ENCODE measurements at regions not wholly inside any gene's neighbourhood (a gene's known extent, or its start where the extent isn't known, plus 50 kb on each side); places are given as distances from the start of the nearest gene placed in this dataset.
"Not testable (repeated sequence)": the region's sequence is repeated elsewhere in the genome, so short reads cannot be mapped to it uniquely, and the experiment has no call there.

DNA sequence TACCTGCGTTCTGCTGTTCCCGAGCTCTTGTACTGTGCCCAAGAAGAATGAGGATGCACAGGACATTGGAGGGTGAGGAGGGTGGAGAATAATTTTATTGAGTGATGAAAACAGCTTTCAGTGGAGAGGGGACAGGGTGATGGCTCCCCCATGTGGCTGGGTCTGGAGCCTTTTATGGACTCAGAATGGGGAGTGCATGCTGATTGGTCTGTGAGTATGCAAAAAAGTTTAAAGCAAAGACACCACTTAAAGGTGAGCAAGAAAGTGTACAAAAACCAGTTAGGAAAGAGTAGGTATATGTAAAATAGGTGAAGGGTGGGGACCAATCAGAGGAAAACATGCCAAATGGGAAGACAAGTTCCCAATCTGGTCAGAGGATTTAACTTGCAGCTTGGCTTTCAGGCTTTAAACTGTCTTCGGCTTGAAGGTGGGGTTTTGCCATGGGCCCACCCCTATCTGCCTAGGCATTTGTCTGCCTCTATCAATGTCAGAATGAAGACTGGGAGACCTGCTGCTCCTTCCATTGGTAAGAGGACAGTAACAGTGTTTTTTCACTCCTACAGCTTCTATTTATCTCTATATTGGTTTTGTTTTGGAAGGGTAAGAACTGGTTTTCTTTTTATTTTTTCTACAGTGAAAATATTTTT, 118.0 kb upstream of the RAI14 start:
- peak; percentile 33 for DNase-seq

DNA sequence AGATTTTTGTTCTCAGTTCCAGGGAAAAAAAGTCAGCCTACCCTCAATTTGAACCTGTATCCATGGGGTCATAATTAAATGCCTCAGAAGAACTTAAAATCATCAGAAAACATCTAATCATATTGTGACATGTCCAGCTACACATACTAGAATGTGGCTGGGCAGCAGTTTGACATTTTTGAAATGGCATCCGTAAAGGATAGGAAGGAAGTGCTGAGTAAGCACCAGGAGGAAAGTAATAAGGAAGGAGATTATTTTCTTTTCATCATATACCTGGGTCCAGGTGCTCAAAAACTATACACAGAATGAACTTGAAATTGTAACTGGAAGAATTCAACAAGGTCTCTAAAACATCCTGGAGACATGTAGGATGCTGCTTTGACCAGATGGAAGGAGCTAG, 116.9 kb upstream of the RAI14 start:
- no peak for DNase-seq

DNA sequence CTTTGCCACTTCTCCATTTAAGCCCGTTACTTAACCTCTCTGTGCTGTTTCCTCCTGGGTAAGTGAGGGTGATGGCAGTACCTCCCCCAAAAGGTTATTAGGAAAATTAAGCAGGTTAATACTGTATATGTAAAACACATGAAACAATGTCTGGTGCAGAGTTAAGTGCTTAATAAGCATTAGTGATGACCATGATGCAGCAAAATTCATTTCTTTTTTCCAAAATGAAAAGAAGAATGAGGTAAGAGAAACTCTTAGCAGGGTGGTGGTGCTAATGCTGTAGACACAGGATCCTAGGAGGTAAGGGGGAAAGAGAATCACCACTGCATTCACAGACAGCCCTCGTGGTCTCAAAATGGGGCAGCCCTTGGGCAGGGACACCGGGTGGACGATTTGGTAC, 115.1 kb upstream of the RAI14 start:
- DNase-seq, result no peak

DNA sequence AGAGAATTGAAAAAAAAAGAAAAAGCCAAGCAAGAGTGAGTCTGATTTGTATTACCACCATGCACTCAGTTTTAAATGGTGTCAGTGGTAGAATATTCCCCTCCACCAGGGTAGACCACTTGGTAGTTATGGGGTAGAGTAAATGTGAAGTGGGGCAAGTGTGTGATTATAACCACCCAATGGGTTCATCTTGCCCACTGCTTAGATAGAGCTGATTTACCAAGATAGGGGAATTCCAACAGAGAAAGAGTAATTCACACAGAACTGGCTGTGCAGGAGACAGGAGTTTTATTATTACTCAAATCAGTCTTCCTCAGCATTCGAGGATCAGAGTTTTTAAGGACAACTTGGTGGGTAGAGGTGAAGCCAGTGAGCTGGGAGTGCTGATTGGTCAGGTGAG, 113.3 kb upstream of the RAI14 start:
- DNase-seq, result no peak

DNA sequence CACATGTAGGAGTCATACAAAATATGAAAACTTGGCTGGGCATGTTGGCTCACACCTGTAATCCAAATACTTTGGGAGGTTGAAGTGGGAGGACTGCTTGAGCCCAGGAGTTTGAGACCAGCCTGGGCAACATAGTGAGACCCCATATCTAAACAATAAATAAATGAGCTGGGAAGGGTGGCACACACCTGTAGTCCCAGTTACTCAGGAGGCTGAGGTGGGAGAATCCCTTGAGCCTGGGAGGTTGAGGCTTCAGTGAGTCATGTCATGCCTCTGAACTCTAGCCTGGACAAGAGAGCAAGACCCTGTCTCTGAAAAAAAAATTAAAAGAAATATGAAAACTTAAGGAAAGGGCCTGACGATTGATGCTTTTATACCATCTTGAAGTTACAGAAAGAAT, 112.4 kb upstream of the RAI14 start:
- DNase-seq, result no peak

DNA sequence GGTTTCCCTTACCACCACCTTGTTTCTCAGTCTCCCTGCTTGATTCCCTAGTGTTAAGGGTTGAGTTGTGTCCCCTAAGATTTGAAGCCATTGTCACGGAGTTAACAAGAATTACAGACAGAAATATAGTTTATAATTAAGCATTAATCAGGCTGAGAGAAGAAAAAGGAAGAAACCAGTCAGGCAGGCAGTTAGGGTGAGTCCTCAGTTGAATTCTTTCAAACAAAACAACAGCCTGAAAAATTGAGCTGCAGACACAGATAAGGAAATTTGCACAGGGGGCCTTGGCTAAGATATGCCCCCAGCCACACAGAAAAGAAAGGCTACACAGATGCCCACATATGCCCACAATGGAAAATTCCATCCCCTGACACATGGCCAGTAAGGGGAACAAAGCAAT, 111.7 kb upstream of the RAI14 start:
- DNase-seq, result no peak

DNA sequence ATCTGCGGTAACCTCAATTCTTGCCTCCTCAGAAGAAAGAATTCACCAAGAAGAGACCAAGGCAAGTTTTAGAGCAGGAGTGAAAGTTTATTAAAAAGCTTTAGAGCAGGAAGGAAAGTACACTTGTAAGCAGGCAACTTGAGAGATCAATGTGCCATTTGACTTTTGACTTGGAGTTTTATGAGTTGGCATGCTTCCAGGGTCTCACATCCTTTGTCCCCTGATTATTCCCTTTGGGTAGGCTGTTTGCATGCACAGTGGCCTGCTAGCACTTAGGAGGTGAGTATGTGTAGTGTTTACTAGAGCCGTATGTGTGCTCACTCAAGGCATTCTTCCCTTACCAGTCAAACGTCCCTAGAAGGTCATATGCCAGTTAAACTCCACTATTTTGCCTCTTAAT, 111.0 kb upstream of the RAI14 start:
- no peak for DNase-seq

DNA sequence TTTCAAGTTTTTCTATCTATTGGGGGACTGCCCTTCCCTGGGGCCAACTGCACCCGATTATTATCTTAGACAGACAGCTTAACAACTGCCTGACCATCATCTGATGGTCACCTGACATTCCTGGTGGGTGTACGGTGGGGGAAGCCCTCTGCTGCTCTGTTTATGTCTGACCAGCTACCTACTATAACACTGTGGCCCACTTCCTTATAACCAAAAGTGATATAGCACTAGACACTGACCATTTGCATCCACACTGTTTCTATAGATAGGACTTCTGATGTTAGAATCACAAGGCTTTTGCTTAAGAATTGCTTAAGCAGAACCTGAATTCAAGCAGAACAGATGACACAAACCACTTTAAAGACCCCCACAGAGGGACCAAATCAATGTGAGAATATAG, 110.5 kb upstream of the RAI14 start:
- DNase-seq, result no peak

DNA sequence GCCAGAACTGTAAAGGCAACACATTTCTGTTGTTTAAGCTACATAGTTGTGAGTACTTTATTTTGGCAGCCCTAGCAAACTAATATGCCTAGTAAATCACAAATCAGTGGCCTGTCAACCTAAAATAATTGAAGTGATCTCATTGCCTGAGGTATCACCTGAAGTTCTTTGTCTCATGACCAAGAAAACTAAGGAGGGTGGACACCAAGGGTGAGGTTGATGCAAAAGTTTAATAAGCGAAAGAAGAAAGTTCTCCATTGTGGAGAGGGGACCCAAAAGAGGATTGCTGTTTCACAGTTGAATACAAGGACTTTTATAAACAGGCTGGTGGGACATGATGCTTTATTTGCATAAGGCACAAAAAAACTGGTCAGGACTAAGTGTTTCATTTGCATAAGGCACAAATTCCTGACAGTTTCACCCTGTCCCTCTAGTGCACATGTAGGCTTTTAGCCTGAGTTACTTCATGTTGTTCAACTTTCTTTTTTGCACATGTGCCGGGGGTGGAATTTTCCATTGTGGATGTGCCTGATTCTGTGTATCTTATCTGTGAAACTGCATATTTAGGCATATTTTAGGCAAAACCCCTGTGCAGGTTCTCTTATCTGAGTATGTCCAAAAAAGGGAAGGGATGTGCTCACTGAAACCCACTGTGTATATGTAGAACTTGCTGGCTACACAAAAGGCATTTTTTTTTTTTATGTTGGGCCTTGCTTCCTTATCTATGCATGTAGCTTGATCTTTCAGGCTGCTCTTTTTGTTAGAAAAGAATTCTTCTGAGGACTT, 108.6 kb upstream of the RAI14 start:
- no peak for DNase-seq

DNA sequence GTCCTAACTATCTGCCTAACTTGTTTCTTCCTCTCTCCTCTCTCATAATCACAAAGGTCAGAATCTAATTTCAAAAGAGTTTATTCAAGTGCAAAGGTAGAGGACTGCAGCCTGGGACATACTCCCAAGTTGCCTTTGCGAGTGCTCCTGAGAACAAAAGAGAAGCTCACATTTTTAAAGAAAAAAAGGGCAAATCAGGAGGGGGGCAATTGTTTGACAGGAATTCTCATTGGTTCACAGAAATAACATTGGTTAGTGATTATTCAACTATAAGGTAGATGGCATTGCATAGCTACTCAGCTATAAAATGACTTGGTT, 108.1 kb upstream of the RAI14 start:
- DNase-seq, result no peak

DNA sequence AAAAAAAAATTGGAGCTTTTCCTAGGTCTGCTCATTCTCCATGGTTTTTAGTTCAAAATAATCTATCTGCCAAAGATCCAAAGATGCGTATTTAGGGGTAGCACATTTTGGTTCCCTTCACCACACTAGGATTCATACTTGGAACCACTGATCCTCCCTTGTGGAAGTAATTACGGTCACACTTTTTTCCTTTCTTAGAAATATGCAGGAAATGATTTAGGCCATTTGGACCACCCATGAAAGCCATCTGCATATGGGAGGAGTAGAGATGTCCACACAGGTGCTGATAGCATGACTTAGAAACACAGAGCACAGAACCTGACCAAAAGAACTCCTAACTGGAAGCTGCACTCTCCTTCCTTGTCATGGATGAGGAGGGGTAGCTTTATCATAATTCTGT, 105.9 kb upstream of the RAI14 start:
- DNase-seq, result no peak

DNA sequence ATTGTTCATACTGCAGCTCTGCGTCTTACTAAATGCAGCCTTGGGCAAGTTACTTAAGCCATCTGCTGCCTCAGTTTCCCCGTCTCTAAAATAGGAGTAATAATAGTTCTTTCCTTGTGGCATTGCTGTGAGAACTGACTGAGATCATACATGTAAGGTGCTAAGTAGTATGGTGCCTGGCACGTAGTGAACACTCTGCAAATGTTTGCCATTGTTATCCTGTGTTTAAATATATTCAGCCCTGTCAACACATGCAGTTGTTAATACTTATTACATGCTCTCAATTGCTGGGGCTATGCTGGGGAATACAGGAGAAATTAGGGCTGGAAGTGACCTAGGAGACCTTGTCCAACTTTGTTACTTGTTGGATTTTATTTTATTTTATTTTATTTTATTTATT, 105.2 kb upstream of the RAI14 start:
- DNase-seq, result no peak

DNA sequence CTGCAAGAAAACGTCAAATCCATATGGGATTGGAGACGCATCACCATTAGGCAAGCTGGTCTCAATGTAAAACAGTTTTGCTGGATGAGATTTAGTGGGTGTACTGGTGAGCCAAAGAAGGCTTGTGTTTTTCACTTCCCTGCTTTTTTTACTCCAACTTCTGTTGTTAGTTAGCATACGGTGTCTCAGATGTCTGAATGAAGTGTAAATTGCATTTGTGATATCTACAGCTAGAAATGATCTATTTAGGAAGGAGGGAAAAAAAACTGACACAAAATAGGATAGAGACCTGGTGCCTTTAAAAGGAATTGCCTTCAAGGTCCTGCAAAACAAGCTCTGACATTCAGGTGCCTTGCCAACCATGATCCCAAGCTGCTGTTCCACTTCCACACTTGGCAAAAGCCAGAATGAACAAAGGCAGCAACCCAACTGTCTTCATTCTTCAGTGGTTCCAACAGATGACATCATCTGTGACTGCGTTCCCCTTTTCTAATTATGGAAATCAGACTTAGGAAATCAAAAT, 104.2 kb upstream of the RAI14 start:
- DNase-seq, result no peak

DNA sequence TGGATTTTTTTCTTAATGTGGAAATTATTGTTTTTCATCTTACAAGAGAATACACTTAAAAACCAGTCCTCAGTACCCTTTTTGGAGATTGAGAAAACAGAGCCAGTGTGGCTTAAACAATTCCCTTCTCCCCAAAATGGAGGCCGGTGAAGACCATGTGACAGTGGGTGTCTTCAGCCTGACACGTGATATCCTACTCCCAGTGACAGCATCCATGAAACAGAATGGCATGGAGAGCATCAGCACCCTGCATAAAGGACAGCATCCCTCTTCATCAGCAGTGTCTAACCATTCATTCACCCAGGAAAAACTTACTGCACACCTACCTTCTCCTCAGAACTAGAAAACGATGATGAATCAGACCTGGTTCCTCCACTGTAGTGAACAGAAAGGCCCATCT, 103.4 kb upstream of the RAI14 start:
- DNase-seq, result no peak

DNA sequence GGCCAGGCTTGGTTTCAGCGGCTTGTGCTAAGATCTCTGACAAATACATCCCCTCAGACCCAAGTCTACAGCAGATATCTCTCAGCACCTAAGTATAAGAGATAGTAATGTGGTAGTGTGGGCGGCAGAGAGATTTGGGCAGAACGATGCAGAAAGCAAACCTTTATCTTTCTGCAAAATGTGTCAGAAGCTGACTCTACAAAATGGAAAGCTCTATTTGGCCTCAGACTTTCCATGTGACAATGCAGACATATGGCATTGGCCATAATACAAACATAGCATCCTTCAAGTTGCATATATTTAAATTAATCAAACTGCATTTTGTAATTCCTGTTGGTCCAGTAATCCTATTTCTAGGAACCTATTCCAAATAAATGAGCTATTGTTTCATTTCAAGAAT, 102.5 kb upstream of the RAI14 start:
- no peak for DNase-seq

DNA sequence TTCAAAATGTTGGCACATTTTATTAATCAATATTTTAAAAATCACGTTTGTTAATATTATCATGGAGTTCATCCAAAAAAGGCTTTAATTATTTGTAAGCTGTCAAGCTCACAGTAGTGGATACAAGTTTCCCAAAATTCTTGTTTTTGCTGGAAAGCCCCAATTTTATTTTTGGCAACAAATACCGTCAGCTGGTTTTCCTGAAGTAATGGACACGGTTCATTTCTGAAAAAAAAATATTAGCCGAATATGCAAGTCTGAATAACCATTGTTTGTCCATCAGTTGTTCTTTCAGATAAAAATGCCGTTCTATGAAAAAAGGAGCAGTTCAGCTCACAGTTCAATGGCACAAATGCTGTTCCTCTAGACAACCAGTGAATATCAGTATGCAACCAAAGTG, 101.5 kb upstream of the RAI14 start:
- no peak for DNase-seq

DNA sequence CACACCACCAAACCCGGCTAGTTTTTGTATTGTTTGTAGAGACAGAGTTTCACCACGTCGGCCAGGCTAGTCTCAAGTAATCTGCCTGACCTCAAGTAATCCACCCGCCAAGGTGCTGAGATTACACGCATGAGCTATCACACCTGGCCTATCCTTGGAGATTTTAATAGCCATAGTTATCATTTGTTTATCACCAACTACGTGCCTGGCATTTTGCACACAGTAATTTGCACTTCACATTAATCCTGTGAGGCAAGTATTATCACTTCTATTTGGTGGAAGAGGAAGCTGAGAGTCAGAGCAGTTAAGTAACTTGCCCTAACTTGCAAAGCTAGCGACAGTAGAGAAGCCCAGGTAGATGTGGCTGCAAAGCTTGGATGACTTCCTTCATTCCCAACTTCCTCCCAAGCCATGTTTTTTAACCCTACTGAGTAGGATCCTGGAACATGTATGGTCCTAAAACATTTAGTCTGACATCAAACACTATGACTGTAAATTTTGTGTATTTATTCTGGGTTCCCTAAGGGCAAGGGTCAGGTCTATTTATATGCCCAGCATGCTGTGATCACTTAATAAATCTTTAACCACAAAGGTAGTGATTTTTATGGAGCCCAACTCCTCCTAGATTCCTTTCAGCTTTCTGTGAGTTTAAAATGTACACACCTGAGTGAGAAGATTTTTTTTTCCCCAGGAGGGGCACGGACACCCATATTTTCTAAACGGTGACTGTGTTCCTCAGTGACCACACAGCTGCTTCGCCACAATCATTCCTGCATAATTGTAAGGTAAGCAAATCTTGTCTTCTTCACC, 100.2 kb upstream of the RAI14 start:
- DNase-seq, result no peak

DNA sequence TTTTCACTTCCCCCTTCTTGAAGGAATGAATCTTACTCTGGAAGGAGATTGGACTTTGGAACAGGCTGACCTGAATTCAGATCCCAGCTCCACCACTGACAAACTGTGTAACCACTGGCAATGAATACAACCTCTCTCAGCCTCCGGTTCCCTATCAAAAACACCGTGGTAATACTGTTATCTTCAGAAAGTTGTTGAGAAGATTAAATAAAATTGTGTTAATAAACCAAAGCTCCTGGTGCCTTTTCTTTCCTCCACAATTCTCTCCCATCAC, 99.7 kb upstream of the RAI14 start:
- no peak for DNase-seq

DNA sequence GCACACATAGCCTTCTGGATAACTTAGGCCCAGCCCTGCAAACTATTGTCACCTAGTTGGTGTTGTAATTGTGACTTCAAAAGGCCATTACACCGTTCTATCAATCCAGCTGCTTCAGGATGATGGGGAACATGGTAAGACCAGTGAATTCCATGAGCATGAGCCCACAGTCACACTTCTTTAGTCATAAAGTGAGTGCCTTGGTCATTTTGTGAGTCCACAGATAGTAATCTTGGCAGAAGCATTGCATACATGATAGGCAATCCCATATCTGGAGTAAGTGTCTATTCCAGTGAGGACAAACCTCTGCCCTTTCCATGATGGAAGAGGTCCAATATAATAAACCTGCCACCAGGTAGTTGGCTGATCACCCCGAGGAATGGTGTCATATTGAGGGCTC, 94.5 kb upstream of the RAI14 start:
- DNase-seq, result not testable (repeated sequence)

DNA sequence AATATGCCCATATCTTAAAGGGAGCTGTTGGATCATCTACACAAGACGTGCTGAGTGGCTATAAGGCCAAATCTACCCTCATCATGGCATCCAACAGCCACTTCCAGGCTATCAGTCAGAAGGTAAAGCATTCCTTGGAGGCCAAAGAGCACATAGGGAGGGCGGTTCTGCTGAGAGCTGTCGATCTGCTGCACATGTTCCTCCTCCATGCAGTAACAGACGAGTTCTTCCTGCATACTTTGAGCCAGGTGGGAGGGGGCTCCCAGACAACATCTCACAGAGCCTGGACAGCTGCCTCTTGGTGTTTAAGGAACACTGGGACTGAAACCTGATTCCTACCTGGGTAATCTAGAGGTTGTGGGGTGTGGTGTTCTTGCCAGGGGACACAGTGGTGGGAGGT, 93.3 kb upstream of the RAI14 start:
- DNase-seq, result no peak

DNA sequence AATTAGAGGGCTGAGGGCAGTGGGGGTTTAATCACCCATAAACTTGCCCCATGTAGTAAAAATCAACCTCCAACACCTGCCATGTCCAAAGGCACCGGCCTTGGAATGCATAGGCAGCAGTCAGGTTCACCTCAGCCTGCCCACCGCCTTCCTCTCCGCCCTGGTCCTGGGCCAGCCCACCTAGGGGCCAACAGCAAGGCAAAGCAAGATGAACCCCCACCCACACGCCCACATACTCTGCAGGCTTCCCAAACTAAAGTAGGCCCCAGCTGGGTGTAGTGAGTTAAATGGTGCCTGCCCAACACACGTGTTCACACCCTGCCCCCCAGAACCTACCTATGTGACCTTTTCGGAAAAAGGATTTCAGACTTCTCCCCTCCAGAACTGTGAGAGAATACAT, 92.9 kb upstream of the RAI14 start:
- no peak for DNase-seq

DNA sequence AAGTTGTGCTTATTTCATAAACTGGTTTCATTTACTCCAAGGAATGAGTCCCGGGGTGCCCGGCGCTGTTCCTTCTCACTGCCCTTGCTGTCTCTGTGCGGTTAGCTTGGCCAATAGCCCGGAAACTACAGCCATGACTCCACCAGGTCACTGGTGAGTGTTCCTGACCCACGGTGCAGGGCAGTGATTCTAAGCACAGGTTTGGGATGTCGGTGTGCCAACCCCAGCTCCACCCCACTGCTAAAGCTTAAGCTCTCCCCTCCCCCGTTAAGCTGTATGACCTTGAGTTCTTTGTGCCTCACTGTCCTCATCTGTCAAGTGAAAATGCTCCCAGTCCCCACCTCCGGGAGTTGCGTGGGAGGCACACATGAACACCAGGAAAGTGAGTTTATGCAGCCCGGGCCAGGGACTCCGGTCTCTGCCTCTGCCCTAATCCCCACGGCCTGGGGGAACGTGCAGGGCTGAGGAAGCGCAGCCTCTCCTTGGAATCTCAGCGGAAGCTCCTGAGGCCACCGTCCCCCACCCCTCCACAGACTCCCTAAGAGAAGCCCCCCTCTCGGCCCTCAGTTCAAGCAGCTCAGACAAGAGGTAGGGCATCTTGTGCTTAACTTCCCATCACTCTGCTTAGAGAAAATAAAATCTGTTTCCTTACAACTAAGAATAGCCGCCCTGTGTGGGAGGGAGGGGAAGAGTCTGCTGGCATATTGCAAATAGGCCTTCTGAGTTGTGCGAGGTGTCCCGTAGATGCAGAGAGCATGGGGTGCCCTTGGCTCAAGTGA, 92.0 kb upstream of the RAI14 start:
- no peak for DNase-seq

DNA sequence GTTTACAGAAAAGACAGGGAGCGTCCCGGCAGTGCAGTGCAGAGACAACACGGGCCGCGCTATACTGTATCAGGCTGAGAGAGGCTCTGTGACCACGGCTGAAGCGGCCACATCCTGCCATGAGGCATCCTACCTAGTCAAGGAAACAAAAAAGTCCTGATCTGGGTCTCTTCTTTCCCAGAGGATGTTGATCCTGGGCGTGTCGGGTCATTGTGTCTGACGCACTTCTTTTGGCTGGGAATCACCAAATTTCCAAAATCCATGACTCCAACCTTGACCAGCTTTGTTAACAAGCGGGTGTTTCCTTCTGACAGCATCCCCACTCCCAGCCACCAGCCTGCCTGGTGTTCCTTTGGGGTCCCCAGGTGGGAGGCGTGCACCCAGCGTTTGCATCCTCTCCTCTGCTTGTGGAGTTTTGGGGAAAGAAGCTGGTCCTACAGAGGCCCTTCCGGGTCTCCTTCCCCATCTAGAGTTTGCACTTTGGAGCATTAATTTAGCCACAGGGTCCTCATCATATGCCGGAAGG, 91.4 kb upstream of the RAI14 start:
- no peak for DNase-seq

Measured in activated CD4-positive, alpha-beta T cell treated with anti-CD3 and anti-CD28 coated beads, Interleukin-10, Interleukin-2, amounts not matched to agents 100 ng/mL and 50 ng/mL, durations not matched to agents 16 hours and 8 hours (primary cell).